ENCODE measurements at regions not wholly inside any gene's neighbourhood (a gene's known extent, or its start where the extent isn't known, plus 50 kb on each side); places are given as distances from the start of the nearest gene placed in this dataset.

DNA sequence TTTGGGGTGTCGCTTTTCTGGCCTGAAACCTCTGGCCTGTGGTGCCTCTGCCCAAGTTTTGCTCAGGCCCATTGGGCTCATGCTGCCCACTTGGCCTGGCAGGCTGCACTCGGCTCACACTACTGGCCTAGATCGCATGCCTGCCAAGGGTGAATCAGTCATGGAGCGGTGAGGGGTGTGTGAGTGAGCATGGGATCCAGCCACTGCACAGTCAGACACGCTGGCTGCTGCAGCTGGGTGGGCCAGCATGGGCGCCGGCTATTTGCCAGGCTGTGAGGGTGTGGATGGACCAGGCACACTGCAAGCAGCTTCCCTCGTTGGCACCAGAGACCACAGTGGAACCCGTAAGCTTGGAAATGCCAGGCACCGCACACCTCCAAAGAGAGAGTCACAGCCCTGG lies 145.4 kb upstream of the CNR1 start:
- TF ChIP-seq, protein P1, sequence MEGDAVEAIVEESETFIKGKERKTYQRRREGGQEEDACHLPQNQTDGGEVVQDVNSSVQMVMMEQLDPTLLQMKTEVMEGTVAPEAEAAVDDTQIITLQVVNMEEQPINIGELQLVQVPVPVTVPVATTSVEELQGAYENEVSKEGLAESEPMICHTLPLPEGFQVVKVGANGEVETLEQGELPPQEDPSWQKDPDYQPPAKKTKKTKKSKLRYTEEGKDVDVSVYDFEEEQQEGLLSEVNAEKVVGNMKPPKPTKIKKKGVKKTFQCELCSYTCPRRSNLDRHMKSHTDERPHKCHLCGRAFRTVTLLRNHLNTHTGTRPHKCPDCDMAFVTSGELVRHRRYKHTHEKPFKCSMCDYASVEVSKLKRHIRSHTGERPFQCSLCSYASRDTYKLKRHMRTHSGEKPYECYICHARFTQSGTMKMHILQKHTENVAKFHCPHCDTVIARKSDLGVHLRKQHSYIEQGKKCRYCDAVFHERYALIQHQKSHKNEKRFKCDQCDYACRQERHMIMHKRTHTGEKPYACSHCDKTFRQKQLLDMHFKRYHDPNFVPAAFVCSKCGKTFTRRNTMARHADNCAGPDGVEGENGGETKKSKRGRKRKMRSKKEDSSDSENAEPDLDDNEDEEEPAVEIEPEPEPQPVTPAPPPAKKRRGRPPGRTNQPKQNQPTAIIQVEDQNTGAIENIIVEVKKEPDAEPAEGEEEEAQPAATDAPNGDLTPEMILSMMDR (IDR thresholded peaks at IDR 0.05), result no peak
- TF ChIP-seq EP300 (IDR thresholded peaks at IDR 0.05) (no peak), POLR2A (IDR thresholded peaks at IDR 0.05) (no peak)

Measured in upper lobe of left lung (tissue), 4 donors.